H1 (cell line): ENCODE measurements at regions not wholly inside any gene's neighbourhood (a gene's known extent, or its start where the extent isn't known, plus 50 kb on each side); places are given as distances from the start of the nearest gene placed in this dataset.

ENCODE experiments used
- CHD1 ChIP-seq: IDR thresholded peaks from 2 replicates; pipeline ENCODE4 v1.6.1; 2012; ENCODE audit warnings: low read depth, low read length, improper control_type of control experiment
- EGR1 ChIP-seq: IDR thresholded peaks from 2 replicates; pipeline ENCODE4 v1.6.1; 2011; ENCODE audit warnings: low read depth, low read length, borderline replicate concordance
- EZH2 ChIP-seq: fragments of 200-600 bp; sonication (generic); IDR thresholded peaks from 2 replicates; pipeline ENCODE4 v1.7.1; 2012; ENCODE audit warnings: low read depth, mild to moderate bottlenecking, moderate library complexity, low read length, inconsistent platforms; ENCODE audit not compliant: severe bottlenecking
- HDAC6 ChIP-seq: IDR thresholded peaks from one replicate; pipeline ENCODE4 v1.7.1; 2012; ENCODE audit warnings: low read depth, mild to moderate bottlenecking, inconsistent platforms, low read length, moderate library complexity
- JUN ChIP-seq: IDR thresholded peaks from 2 replicates; pipeline ENCODE4 v1.6.1; 2011; ENCODE audit warnings: low read depth, mild to moderate bottlenecking, improper control_type of control experiment, low read length
- RFX5 ChIP-seq: IDR thresholded peaks from 2 replicates; pipeline ENCODE4 v1.6.1; 2011; ENCODE audit warnings: low read depth, low read length, improper control_type of control experiment, borderline replicate concordance
- TAF7 ChIP-seq: optimal IDR thresholded peaks from 2 replicates; pipeline ENCODE3; 2011; ENCODE audit warnings: low read depth, mild to moderate bottlenecking, inconsistent platforms, low read length, moderate library complexity, borderline replicate concordance
- TF ChIP-seq, protein P1 (sequence below): fragments of 300-600 bp; sonication (generic); IDR thresholded peaks from 2 replicates; pipeline ENCODE4 v1.7.1; 2012; ENCODE audit warnings: low read length, moderate library complexity, mild to moderate bottlenecking, inconsistent platforms; ENCODE audit not compliant: insufficient replicate concordance
- TF ChIP-seq, protein P2 (sequence below), 3 experiments: IDR thresholded peaks; 1 replicate in 2 of 3; 2 replicates in 1 of 3; pipeline versions ENCODE4 v1.5.1 to v1.6.1; 2011; ENCODE audit warnings: low read length in 3 of 3, mild to moderate bottlenecking in 3 of 3, inconsistent platforms in 2 of 3, low read depth in 1 of 3, moderate library complexity in 1 of 3; ENCODE audit not compliant: insufficient read depth in 1 of 3; ENCODE audit errors: control extremely low read depth in 1 of 3

DNA sequence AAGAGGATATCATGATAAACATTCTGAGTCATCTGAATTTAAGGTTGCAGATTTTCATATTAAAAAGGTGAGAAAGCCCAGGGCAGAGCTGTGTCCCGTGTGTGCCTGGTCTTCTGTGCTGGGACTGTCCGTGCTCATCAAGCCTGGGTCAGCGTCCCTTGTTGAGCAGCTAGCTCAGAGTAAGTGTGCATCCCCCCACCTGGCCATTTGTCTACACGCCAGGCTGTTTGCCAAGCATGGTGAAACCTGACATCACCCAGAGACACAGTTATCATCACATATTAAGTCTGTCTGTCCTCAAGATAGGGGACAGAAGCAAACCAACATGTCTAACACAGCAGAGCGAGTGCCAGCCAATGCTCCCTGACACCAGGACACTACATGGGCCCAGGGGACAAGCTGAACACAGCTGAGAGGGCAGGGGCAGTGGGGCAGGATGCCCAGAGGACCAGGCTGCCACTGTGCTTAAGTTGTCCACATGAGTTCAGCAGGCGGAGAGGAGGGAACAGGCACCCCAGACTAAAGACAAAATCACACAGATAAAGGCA, 57.9 kb upstream of the CNEP1R1 start (continued):
- TF ChIP-seq, protein P1, sequence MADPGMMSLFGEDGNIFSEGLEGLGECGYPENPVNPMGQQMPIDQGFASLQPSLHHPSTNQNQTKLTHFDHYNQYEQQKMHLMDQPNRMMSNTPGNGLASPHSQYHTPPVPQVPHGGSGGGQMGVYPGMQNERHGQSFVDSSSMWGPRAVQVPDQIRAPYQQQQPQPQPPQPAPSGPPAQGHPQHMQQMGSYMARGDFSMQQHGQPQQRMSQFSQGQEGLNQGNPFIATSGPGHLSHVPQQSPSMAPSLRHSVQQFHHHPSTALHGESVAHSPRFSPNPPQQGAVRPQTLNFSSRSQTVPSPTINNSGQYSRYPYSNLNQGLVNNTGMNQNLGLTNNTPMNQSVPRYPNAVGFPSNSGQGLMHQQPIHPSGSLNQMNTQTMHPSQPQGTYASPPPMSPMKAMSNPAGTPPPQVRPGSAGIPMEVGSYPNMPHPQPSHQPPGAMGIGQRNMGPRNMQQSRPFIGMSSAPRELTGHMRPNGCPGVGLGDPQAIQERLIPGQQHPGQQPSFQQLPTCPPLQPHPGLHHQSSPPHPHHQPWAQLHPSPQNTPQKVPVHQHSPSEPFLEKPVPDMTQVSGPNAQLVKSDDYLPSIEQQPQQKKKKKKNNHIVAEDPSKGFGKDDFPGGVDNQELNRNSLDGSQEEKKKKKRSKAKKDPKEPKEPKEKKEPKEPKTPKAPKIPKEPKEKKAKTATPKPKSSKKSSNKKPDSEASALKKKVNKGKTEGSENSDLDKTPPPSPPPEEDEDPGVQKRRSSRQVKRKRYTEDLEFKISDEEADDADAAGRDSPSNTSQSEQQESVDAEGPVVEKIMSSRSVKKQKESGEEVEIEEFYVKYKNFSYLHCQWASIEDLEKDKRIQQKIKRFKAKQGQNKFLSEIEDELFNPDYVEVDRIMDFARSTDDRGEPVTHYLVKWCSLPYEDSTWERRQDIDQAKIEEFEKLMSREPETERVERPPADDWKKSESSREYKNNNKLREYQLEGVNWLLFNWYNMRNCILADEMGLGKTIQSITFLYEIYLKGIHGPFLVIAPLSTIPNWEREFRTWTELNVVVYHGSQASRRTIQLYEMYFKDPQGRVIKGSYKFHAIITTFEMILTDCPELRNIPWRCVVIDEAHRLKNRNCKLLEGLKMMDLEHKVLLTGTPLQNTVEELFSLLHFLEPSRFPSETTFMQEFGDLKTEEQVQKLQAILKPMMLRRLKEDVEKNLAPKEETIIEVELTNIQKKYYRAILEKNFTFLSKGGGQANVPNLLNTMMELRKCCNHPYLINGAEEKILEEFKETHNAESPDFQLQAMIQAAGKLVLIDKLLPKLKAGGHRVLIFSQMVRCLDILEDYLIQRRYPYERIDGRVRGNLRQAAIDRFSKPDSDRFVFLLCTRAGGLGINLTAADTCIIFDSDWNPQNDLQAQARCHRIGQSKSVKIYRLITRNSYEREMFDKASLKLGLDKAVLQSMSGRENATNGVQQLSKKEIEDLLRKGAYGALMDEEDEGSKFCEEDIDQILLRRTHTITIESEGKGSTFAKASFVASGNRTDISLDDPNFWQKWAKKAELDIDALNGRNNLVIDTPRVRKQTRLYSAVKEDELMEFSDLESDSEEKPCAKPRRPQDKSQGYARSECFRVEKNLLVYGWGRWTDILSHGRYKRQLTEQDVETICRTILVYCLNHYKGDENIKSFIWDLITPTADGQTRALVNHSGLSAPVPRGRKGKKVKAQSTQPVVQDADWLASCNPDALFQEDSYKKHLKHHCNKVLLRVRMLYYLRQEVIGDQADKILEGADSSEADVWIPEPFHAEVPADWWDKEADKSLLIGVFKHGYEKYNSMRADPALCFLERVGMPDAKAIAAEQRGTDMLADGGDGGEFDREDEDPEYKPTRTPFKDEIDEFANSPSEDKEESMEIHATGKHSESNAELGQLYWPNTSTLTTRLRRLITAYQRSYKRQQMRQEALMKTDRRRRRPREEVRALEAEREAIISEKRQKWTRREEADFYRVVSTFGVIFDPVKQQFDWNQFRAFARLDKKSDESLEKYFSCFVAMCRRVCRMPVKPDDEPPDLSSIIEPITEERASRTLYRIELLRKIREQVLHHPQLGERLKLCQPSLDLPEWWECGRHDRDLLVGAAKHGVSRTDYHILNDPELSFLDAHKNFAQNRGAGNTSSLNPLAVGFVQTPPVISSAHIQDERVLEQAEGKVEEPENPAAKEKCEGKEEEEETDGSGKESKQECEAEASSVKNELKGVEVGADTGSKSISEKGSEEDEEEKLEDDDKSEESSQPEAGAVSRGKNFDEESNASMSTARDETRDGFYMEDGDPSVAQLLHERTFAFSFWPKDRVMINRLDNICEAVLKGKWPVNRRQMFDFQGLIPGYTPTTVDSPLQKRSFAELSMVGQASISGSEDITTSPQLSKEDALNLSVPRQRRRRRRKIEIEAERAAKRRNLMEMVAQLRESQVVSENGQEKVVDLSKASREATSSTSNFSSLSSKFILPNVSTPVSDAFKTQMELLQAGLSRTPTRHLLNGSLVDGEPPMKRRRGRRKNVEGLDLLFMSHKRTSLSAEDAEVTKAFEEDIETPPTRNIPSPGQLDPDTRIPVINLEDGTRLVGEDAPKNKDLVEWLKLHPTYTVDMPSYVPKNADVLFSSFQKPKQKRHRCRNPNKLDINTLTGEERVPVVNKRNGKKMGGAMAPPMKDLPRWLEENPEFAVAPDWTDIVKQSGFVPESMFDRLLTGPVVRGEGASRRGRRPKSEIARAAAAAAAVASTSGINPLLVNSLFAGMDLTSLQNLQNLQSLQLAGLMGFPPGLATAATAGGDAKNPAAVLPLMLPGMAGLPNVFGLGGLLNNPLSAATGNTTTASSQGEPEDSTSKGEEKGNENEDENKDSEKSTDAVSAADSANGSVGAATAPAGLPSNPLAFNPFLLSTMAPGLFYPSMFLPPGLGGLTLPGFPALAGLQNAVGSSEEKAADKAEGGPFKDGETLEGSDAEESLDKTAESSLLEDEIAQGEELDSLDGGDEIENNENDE: no peak
- TF ChIP-seq HDAC6: no peak
- no peak for TF ChIP-seq JUN
- no peak for TF ChIP-seq EGR1
- no peak for TF ChIP-seq RFX5
- no peak for TF ChIP-seq TAF7
- TF ChIP-seq, protein P2, sequence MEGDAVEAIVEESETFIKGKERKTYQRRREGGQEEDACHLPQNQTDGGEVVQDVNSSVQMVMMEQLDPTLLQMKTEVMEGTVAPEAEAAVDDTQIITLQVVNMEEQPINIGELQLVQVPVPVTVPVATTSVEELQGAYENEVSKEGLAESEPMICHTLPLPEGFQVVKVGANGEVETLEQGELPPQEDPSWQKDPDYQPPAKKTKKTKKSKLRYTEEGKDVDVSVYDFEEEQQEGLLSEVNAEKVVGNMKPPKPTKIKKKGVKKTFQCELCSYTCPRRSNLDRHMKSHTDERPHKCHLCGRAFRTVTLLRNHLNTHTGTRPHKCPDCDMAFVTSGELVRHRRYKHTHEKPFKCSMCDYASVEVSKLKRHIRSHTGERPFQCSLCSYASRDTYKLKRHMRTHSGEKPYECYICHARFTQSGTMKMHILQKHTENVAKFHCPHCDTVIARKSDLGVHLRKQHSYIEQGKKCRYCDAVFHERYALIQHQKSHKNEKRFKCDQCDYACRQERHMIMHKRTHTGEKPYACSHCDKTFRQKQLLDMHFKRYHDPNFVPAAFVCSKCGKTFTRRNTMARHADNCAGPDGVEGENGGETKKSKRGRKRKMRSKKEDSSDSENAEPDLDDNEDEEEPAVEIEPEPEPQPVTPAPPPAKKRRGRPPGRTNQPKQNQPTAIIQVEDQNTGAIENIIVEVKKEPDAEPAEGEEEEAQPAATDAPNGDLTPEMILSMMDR (IDR thresholded peaks at IDR 0.05; ENCODE audit: control extremely low read depth in 1 of 3, insufficient read depth in 1 of 3, low read depth in 1 of 3, low read length in 3 of 3): no peak
- no peak for TF ChIP-seq EZH2
- TF ChIP-seq CHD1: no peak
